Stimulated activated CD4-positive, alpha-beta T cell treated with anti-CD3 and anti-CD28 coated beads, Interleukin-2, amount 100 ng/mL, for 24 hours (primary cell): ENCODE measurements at regions not wholly inside any gene's neighbourhood (a gene's known extent, or its start where the extent isn't known, plus 50 kb on each side); places are given as distances from the start of the nearest gene placed in this dataset.

Experiments used
- DNase-seq, 2 donors: peaks; one replicate each; pipeline ENCODE4 v3.0.0-alpha.2; 2020

- DNase-seq, result no peak
Observed at GRCh38 chr2:60659026-60659425, 97.0 kb upstream of the PAPOLG start.

- no peak for DNase-seq
Observed at GRCh38 chr2:60661073-60661738, 94.9 kb upstream of the PAPOLG start.

GRCh38 chr2:60662781-60663180 is 93.3 kb upstream of the PAPOLG start:
- no peak for DNase-seq

- no peak for DNase-seq
Observed at GRCh38 chr2:60671966-60672365, 84.1 kb upstream of the PAPOLG start.

GRCh38 chr2:60674524-60675165 is 81.4 kb upstream of the PAPOLG start:
- peak; percentile 86 to 92 for DNase-seq

GRCh38 chr2:60675301-60675700 is 80.8 kb upstream of the PAPOLG start:
- no peak for DNase-seq

GRCh38 chr2:60676706-60677330 is 79.2 kb upstream of the PAPOLG start:
- DNase-seq, result no peak

GRCh38 chr2:60677356-60677755 is 78.7 kb upstream of the PAPOLG start:
- no peak for DNase-seq

GRCh38 chr2:60678551-60678950 is 77.5 kb upstream of the PAPOLG start:
- DNase-seq, result no peak

GRCh38 chr2:60679036-60679780 is 76.9 kb upstream of the PAPOLG start:
- no peak for DNase-seq

GRCh38 chr2:60693551-60693950 is 62.5 kb upstream of the PAPOLG start:
- no peak for DNase-seq

- no peak for DNase-seq
Observed at GRCh38 chr2:60695793-60696192, 60.3 kb upstream of the PAPOLG start.

GRCh38 chr2:60699617-60700016 is 56.5 kb upstream of the PAPOLG start:
- no peak for DNase-seq

- DNase-seq, result no peak
Observed at GRCh38 chr2:60706021-60706420, 50.0 kb upstream of the PAPOLG start.
